ENCODE measurements at regions not wholly inside any gene's neighbourhood (a gene's known extent, or its start where the extent isn't known, plus 50 kb on each side); places are given as distances from the start of the nearest gene placed in this dataset.

- DNase-seq (ENCODE audit: low spot score), result no peak
- TF ChIP-seq, protein P1, sequence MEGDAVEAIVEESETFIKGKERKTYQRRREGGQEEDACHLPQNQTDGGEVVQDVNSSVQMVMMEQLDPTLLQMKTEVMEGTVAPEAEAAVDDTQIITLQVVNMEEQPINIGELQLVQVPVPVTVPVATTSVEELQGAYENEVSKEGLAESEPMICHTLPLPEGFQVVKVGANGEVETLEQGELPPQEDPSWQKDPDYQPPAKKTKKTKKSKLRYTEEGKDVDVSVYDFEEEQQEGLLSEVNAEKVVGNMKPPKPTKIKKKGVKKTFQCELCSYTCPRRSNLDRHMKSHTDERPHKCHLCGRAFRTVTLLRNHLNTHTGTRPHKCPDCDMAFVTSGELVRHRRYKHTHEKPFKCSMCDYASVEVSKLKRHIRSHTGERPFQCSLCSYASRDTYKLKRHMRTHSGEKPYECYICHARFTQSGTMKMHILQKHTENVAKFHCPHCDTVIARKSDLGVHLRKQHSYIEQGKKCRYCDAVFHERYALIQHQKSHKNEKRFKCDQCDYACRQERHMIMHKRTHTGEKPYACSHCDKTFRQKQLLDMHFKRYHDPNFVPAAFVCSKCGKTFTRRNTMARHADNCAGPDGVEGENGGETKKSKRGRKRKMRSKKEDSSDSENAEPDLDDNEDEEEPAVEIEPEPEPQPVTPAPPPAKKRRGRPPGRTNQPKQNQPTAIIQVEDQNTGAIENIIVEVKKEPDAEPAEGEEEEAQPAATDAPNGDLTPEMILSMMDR (IDR thresholded peaks at IDR 0.05; ENCODE audit: borderline replicate concordance, control extremely low read depth, extremely low read depth, insufficient read depth, missing control alignments), result no peak
- in situ Hi-C loops (cut with MboI; ENCODE audit: low sequenced_read_pairs, unreplicated experiment), result no loop called here
These were observed 163.4 kb upstream of the CHRM3 start for GRCh38 chr1:239222999-239223398.

- TF ChIP-seq, protein P1 (IDR thresholded peaks at IDR 0.05; ENCODE audit: borderline replicate concordance, control extremely low read depth, extremely low read depth, insufficient read depth, missing control alignments), result no peak
- in situ Hi-C loops (cut with MboI; ENCODE audit: low sequenced_read_pairs, unreplicated experiment), result no loop called here
- DNase-seq (ENCODE audit: low spot score), result no peak
These were observed 164.7 kb upstream of the CHRM3 start for GRCh38 chr1:239221656-239222055.

DNA sequence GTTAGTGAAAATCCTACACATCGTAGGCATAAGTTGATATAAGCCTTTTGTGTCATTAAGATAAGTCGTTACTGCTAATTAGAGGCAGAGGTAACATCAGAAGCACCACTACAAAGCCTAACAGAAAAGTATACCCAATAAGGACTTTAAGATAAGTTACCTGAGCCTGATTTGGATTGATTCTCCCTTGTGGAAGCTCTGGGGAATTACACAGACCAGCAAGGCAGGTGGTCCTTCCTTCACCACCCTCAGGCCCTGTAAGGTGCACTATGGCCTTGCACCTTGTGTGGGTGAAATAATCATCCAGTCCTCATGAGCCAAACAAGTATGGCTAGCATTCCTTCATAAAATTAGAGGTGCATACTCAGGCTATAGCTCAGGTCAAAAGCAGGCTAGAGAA is 166.7 kb upstream of the CHRM3 start:
- in situ Hi-C loops (cut with MboI; ENCODE audit: low sequenced_read_pairs, unreplicated experiment), result no loop called here
- no peak for DNase-seq (ENCODE audit: low spot score)
- TF ChIP-seq, protein P1 (IDR thresholded peaks at IDR 0.05; ENCODE audit: borderline replicate concordance, control extremely low read depth, extremely low read depth, insufficient read depth, missing control alignments), result no peak

GRCh38 chr1:239218301-239218700 is 168.1 kb upstream of the CHRM3 start:
- TF ChIP-seq, protein P1 (IDR thresholded peaks at IDR 0.05; ENCODE audit: borderline replicate concordance, control extremely low read depth, extremely low read depth, insufficient read depth, missing control alignments), result no peak
- in situ Hi-C loops (cut with MboI; ENCODE audit: low sequenced_read_pairs, unreplicated experiment), result no loop called here
- no peak for DNase-seq (ENCODE audit: low spot score)

DNA sequence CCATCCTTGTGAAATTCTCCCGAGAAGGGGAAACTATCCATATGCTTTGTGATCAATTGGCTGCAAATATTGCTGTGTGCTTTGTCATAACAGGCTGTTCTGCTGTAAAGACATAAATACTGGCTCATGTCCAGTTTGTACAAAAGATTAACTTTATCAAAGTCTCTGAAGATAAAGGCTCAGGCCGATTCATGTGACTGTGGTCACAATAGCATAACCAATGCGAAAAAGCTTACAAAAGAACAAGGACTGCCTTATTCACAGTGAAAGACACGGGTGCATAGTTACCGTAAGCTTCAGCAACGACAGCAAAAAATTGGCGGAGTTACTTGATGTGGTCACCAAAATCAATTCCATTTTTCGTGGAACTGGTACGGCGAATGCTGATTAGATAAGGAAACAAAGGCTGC is 173.6 kb upstream of the CHRM3 start:
- DNase-seq (ENCODE audit: low spot score), result no peak
- TF ChIP-seq, protein P1 (IDR thresholded peaks at IDR 0.05; ENCODE audit: borderline replicate concordance, control extremely low read depth, extremely low read depth, insufficient read depth, missing control alignments), result no peak
- in situ Hi-C loops (cut with MboI; ENCODE audit: low sequenced_read_pairs, unreplicated experiment), result no loop called here

DNA sequence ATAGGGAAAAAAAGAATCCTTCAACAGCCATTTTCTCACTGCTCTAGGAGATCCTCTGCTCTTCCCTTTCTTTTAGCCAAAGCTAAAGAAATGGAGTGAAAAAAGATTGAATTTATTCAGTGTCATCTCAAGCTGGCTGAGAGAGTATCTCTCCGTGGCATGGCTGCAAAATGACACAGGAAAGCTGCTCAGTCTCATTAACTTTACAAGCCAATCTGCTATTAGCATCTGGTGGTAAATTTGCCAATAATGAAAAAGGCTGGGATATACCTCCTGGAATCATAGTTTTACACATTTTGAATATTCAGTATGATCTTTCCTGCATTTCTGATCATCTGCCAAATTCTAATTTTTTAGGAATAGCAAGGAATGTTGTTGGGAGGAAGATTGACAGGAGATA is 176.8 kb upstream of the CHRM3 start:
- TF ChIP-seq, protein P1 (IDR thresholded peaks at IDR 0.05; ENCODE audit: borderline replicate concordance, control extremely low read depth, extremely low read depth, insufficient read depth, missing control alignments), result no peak
- in situ Hi-C loops (cut with MboI; ENCODE audit: low sequenced_read_pairs, unreplicated experiment), result no loop called here
- no peak for DNase-seq (ENCODE audit: low spot score)

DNA sequence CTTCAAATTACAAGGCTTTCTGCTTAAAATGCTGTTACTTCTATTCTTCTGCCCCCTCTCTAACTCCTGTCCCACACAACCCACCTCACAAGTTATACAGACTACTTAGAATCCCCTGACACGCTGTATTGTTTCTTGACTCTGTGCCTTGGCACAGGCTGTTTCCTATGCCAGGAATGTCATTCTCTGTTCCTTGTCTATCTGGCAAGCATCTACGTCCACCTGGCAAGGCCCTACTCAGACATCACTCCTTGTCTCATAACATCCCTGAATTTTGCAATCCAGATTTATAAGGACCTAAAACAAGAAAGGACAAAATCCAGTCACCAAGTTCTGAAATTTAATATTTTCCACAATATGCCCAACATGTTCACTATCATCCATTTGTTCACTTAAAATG is 182.0 kb upstream of the CHRM3 start:
- DNase-seq (ENCODE audit: low spot score), result no peak
- in situ Hi-C loops (cut with MboI; ENCODE audit: low sequenced_read_pairs, unreplicated experiment), result no loop called here

More for the DNA sequence above, 182.0 kb upstream of the CHRM3 start:
- TF ChIP-seq, protein P1 (IDR thresholded peaks at IDR 0.05; ENCODE audit: borderline replicate concordance, control extremely low read depth, extremely low read depth, insufficient read depth, missing control alignments), result no peak

Measured in GM13976 (cell line).